Endodermal cell (in vitro differentiated cells): ENCODE measurements at regions not wholly inside any gene's neighbourhood (a gene's known extent, or its start where the extent isn't known, plus 50 kb on each side); places are given as distances from the start of the nearest gene placed in this dataset.

Source experiments
- DNase-seq: peaks from one replicate; pipeline ENCODE4 v3.0.0-alpha.2; 2017
- H3K27ac ChIP-seq: 2 replicates; pipeline ENCODE4 v1.5.1; 2013; ENCODE audit warnings: mild to moderate bottlenecking, low read depth, low read length, moderate library complexity
- H3K27me3 ChIP-seq: 2 replicates; pipeline ENCODE4 v1.6.1; 2013; ENCODE audit warnings: mild to moderate bottlenecking, low read length, moderate library complexity; ENCODE audit not compliant: insufficient read depth, control insufficient read depth, poor library complexity, severe bottlenecking
- H3K36me3 ChIP-seq: 2 replicates; pipeline ENCODE4 v1.7.0; 2013; ENCODE audit warnings: mild to moderate bottlenecking, low read length, moderate library complexity; ENCODE audit not compliant: control insufficient read depth, insufficient read depth
- H3K4me1 ChIP-seq: one replicate; pipeline ENCODE4 v1.7.0; 2013; ENCODE audit warnings: low read length; ENCODE audit not compliant: control insufficient read depth, insufficient read depth
- H3K4me3 ChIP-seq: 2 replicates; pipeline ENCODE4 v1.5.1; 2013; ENCODE audit warnings: mild to moderate bottlenecking, low read length, moderate library complexity
- H3K9ac ChIP-seq: 2 replicates; pipeline ENCODE4 v1.6.1; 2013; ENCODE audit warnings: mild to moderate bottlenecking, low read length, moderate library complexity; ENCODE audit not compliant: poor library complexity, severe bottlenecking; ENCODE audit errors: extremely low read depth
- H3K9me3 ChIP-seq: 2 replicates; pipeline ENCODE4 v1.6.1; 2013; ENCODE audit warnings: mild to moderate bottlenecking, low read length, moderate library complexity; ENCODE audit not compliant: control insufficient read depth
- H3K27ac Mint-ChIP-seq: 2 replicates; pipeline ENCODE4 v1.8.0; 2020; ENCODE audit warnings: mixed read lengths
- H3K27me3 Mint-ChIP-seq: 2 replicates; pipeline ENCODE4 v1.8.0; 2021; ENCODE audit warnings: mild to moderate bottlenecking, mixed read lengths; ENCODE audit not compliant: insufficient read depth
- H3K36me3 Mint-ChIP-seq: 2 replicates; pipeline ENCODE4 v1.8.0; 2020; ENCODE audit warnings: low read depth, mixed read lengths
- H3K4me1 Mint-ChIP-seq: 2 replicates; pipeline ENCODE4 v1.8.0; 2020; ENCODE audit warnings: mixed read lengths
- H3K4me3 Mint-ChIP-seq: 2 replicates; pipeline ENCODE4 v1.8.0; 2020; ENCODE audit warnings: mild to moderate bottlenecking, moderate library complexity, mixed read lengths
- H3K9me3 Mint-ChIP-seq: 2 replicates; pipeline ENCODE4 v1.8.0; 2020; ENCODE audit warnings: mild to moderate bottlenecking, mixed read lengths
- CTCF ChIP-seq: fragments of 200-600 bp; sonication (generic); conservative IDR thresholded peaks from 2 replicates; pipeline ENCODE4 v1.5.0; 2021; ENCODE audit warnings: antibody characterized with exemption, mild to moderate bottlenecking
- WGBS, 2 experiments: methylation state at CpG; one replicate each; pipeline versions ENCODE4 v1.1.5 to v1.1.7; 2013; ENCODE audit warnings: missing lambda C conversion rate in 2 of 2, mixed read lengths in 1 of 2; ENCODE audit not compliant: insufficient coverage in 1 of 2, insufficient read length in 1 of 2; 5-methylcytosine and 5-hydroxymethylcytosine counted together

- H3K4me1 ChIP-seq: no peaks in the 10 kb centered on the region
- Mint-ChIP-seq H3K4me1 (peaks cover 15% of the 10 kb centered on the region), H3K27ac (no peak overlapping the region), H3K9me3 (peaks cover 2% of the 10 kb centered on the region), H3K36me3 (no peaks in the 10 kb centered on the region), H3K4me3 (no peak overlapping the region), H3K27me3 (peaks cover 2% of the 10 kb centered on the region)
- no peaks in the 10 kb centered on the region for H3K27me3 ChIP-seq
- H3K9me3 ChIP-seq: no peaks in the 10 kb centered on the region
- WGBS, 2 experiments: 79 to 80% methylated on average over 5 to 14 of the region's 14 CpGs
- H3K27ac ChIP-seq: no peak overlapping the region
- H3K36me3 ChIP-seq: no peaks in the 10 kb centered on the region
- peak; percentile 79 for DNase-seq
- H3K4me3 ChIP-seq: no peak overlapping the region
- no peak for TF ChIP-seq CTCF
- H3K9ac ChIP-seq: no peak overlapping the region
Measured at GRCh38 chr1:8239306-8240023, 78.4 kb upstream of the SLC45A1 start.

DNA sequence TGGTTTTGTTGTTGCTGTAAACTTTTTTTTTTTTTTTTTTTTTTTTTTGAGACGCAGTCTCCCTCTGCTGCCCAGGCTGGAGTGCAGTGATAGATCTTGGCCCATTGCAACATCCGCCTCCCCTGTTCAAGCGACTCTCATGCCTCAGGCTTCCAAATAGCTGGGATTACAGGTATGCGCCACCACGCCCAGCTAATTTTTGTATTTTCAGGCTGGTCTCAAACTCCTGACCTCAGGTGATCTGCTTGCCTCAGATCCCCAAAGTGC, 78.9 kb upstream of the SLC45A1 start:
- no peaks in the 10 kb centered on the region for H3K4me1 ChIP-seq
- Mint-ChIP-seq H3K36me3 (no peaks in the 10 kb centered on the region), H3K27me3 (peaks cover 2% of the 10 kb centered on the region), H3K27ac (no peak overlapping the region), H3K4me1 (peaks cover 15% of the 10 kb centered on the region), H3K4me3 (no peak overlapping the region), H3K9me3 (peaks cover 2% of the 10 kb centered on the region)
- no peak for DNase-seq
- no peaks in the 10 kb centered on the region for H3K9me3 ChIP-seq
- no peak overlapping the region for H3K4me3 ChIP-seq
- no peaks in the 10 kb centered on the region for H3K36me3 ChIP-seq
- no peak overlapping the region for H3K27ac ChIP-seq
- TF ChIP-seq CTCF: peak; percentile 38
- H3K9ac ChIP-seq: no peak overlapping the region
- WGBS, 2 experiments: 82 to 97% methylated on average over 5 of the region's 5 CpGs
- no peaks in the 10 kb centered on the region for H3K27me3 ChIP-seq

- WGBS, 2 experiments: 76 to 88% methylated on average over 17 to 19 of the region's 20 CpGs
- no peak overlapping the region for H3K9ac ChIP-seq
Measured at GRCh38 chr1:8238141-8239038, 79.5 kb upstream of the SLC45A1 start.

More at GRCh38 chr1:8238141-8239038, 79.5 kb upstream of the SLC45A1 start:
- Histone ChIP-seq H3K4me1 (no peaks in the 10 kb centered on the region), H3K36me3 (no peaks in the 10 kb centered on the region), H3K4me3 (no peak overlapping the region), H3K27me3 (no peaks in the 10 kb centered on the region), H3K27ac (no peak overlapping the region), H3K9me3 (no peaks in the 10 kb centered on the region)
- Mint-ChIP-seq H3K36me3 (no peaks in the 10 kb centered on the region), H3K27ac (no peak overlapping the region), H3K4me1 (peaks cover 15% of the 10 kb centered on the region), H3K9me3 (peaks cover 2% of the 10 kb centered on the region), H3K4me3 (no peak overlapping the region), H3K27me3 (peaks cover 2% of the 10 kb centered on the region)
- no peak for DNase-seq
- no peak for TF ChIP-seq CTCF
